CD14-positive monocyte (primary cell): ENCODE measurements at regions not wholly inside any gene's neighbourhood (a gene's known extent, or its start where the extent isn't known, plus 50 kb on each side); places are given as distances from the start of the nearest gene placed in this dataset.

Experiments used
- DNase-seq, 3 donors: peaks; one replicate each; pipeline ENCODE4 v3.0.0-alpha.2; 2011 to 2022
- H2AFZ ChIP-seq: 2 replicates; pipeline ENCODE4 v1.6.0; 2012; ENCODE audit warnings: mild to moderate bottlenecking, low read depth, low read length, inconsistent platforms; ENCODE audit not compliant: insufficient read depth, poor library complexity, severe bottlenecking
- H3K27ac ChIP-seq, 2 donors: 1 replicate in 1 of 2; 2 replicates in 1 of 2; pipeline ENCODE4 v1.5.1; 2012 to 2013; ENCODE audit warnings: low read length in 2 of 2, control low read depth in 1 of 2, inconsistent platforms in 1 of 2, low read depth in 1 of 2, mild to moderate bottlenecking in 1 of 2
- H3K27me3 ChIP-seq, 2 donors: one replicate each; pipeline versions ENCODE4 v1.6.0 to v1.6.1; 2011 to 2013; ENCODE audit warnings: low read length in 2 of 2; ENCODE audit not compliant: control insufficient read depth in 2 of 2, insufficient read depth in 2 of 2
- H3K36me3 ChIP-seq, 2 donors: replicated peaks in 1 of 2; 1 replicate in 1 of 2; 2 replicates in 1 of 2; pipeline versions ENCODE4 v1.5.1 to v1.6.1; 2012 to 2013; ENCODE audit warnings: low read length in 2 of 2, control low read depth in 1 of 2, inconsistent platforms in 1 of 2, mild to moderate bottlenecking in 1 of 2; ENCODE audit not compliant: insufficient read depth in 2 of 2, control insufficient read depth in 1 of 2
- H3K4me1 ChIP-seq, 2 donors: 1 replicate in 1 of 2; 2 replicates in 1 of 2; pipeline versions ENCODE4 v1.5.1 to v1.6.1; 2012 to 2013; ENCODE audit warnings: low read length in 2 of 2, control low read depth in 1 of 2, inconsistent platforms in 1 of 2, mild to moderate bottlenecking in 1 of 2, moderate library complexity in 1 of 2; ENCODE audit not compliant: insufficient read depth in 2 of 2, control insufficient read depth in 1 of 2
- H3K4me2 ChIP-seq: replicated peaks from 2 replicates; pipeline ENCODE3; 2012; ENCODE audit warnings: low read length, moderate library complexity, mild to moderate bottlenecking; ENCODE audit not compliant: poor library complexity, severe bottlenecking; ENCODE audit errors: extremely low read depth
- H3K4me3 ChIP-seq, 3 experiments: fragments of 200-600 bp in 1 of 3; sonication (generic) in 1 of 3; replicated peaks in 1 of 3; 1 replicate in 2 of 3; 2 replicates in 1 of 3; pipeline ENCODE4 v1.5.1; 2011 to 2013; ENCODE audit warnings: low read length in 3 of 3, mild to moderate bottlenecking in 3 of 3, control low read depth in 2 of 3, low read depth in 2 of 3, inconsistent platforms in 1 of 3, moderate library complexity in 1 of 3
- H3K79me2 ChIP-seq: 2 replicates; pipeline ENCODE4 v1.6.0; 2012; ENCODE audit warnings: mild to moderate bottlenecking, control low read depth, inconsistent platforms, low read length, moderate library complexity; ENCODE audit not compliant: insufficient read depth
- H3K9ac ChIP-seq: 2 replicates; pipeline ENCODE4 v1.6.0; 2017; ENCODE audit warnings: low read length, mild to moderate bottlenecking; ENCODE audit not compliant: insufficient read depth, poor library complexity, severe bottlenecking
- H3K9me3 ChIP-seq, 2 donors: replicated peaks in 1 of 2; 1 replicate in 1 of 2; 2 replicates in 1 of 2; pipeline versions ENCODE4 v1.5.1 to v1.6.1; 2012 to 2013; ENCODE audit warnings: low read length in 2 of 2, control low read depth in 1 of 2; ENCODE audit not compliant: control insufficient read depth in 1 of 2, insufficient read depth in 1 of 2
- H4K20me1 ChIP-seq: 2 replicates; pipeline ENCODE4 v1.6.0; 2012; ENCODE audit warnings: mild to moderate bottlenecking, low read length, control low read depth, moderate library complexity; ENCODE audit not compliant: insufficient read depth
- H3K27ac Mint-ChIP-seq, 7 donors: one replicate each; pipeline ENCODE4 v1.8.0; 2020; ENCODE audit warnings: mild to moderate bottlenecking in 7 of 7, mixed read lengths in 7 of 7, moderate library complexity in 6 of 7, inconsistent platforms in 2 of 7
- H3K27me3 Mint-ChIP-seq, 3 donors: one replicate each; pipeline ENCODE4 v1.8.0; 2021 to 2022; ENCODE audit warnings: low read depth in 3 of 3, mild to moderate bottlenecking in 3 of 3, mixed read lengths in 3 of 3, moderate library complexity in 3 of 3, inconsistent platforms in 1 of 3
- H3K36me3 Mint-ChIP-seq, 2 donors: one replicate each; pipeline ENCODE4 v1.8.0; 2020; ENCODE audit warnings: mixed read lengths in 2 of 2, inconsistent platforms in 1 of 2, mild to moderate bottlenecking in 1 of 2
- H3K4me1 Mint-ChIP-seq: one replicate; pipeline ENCODE4 v1.8.0; 2020; ENCODE audit warnings: mild to moderate bottlenecking, mixed read lengths
- H3K4me3 Mint-ChIP-seq, 2 donors: one replicate each; pipeline ENCODE4 v1.8.0; 2020; ENCODE audit warnings: mild to moderate bottlenecking in 2 of 2, mixed read lengths in 2 of 2, moderate library complexity in 1 of 2
- H3K9me3 Mint-ChIP-seq, 7 donors: one replicate each; pipeline ENCODE4 v1.8.0; 2020 to 2022; ENCODE audit warnings: mixed read lengths in 7 of 7, mild to moderate bottlenecking in 6 of 7, moderate library complexity in 6 of 7, inconsistent platforms in 2 of 7
- WGBS: methylation state at CpG from one replicate; pipeline ENCODE4 v1.1.5; 2013; ENCODE audit warnings: missing lambda C conversion rate; ENCODE audit not compliant: insufficient coverage; 5-methylcytosine and 5-hydroxymethylcytosine counted together
- intact Hi-C, 2 donors: fragments of 100-400 bp; cut with micrococcal nuclease; formaldehyde crosslinking; loops; one replicate each; pipeline versions ENCODE4 v1.15.0 to v1.15.1; 2023
- TF ChIP-seq, protein P1 (sequence below): fragments of 200-600 bp; IDR thresholded peaks from one replicate; pipeline ENCODE4 v1.8.0; 2022; ENCODE audit warnings: antibody characterized with exemption, mild to moderate bottlenecking

DNA sequence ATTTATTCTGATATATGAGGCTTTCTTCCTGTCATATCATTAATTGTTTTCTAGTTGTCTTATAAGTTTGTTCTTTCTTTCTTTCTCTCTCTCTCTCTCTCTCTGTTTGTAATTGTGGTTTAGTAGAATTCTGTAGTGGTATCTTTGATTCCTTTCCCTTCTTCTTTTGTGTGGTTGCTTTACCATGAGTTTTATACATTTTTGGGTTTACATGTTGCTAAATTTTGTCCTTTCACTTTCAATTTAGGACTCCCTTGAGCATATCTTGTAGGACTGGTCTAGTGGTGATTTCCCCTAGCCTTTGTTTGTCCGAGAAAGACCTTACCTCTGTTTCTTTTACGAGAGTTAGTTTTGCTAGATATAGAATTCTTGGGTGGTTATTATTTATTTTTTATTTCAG is 162.3 kb upstream of the CHRM3 start:
- Histone ChIP-seq H3K36me3 (no peaks in the 10 kb centered on the region), H2AFZ (no peak overlapping the region), H3K4me2 (no peak overlapping the region), H3K27me3 (no peaks in the 10 kb centered on the region), H3K9ac (no peak overlapping the region), H3K9me3 (peaks cover 22 to 30% of the 10 kb centered on the region in 2 donors), H4K20me1 (no peaks in the 10 kb centered on the region), H3K4me3 (no peak overlapping the region), H3K27ac (no peak overlapping the region), H3K79me2 (no peaks in the 10 kb centered on the region), H3K4me1 (no peaks in the 10 kb centered on the region)
- WGBS: 80% methylated on average over 1 of the region's 2 CpGs
- no peaks in the 10 kb centered on the region for H3K36me3 Mint-ChIP-seq
- H3K4me3 Mint-ChIP-seq: no peak overlapping the region
- peaks cover 20 to 36% (median 27%) of the 10 kb centered on the region in 7 donors for H3K9me3 Mint-ChIP-seq
- DNase-seq: no peak
- H3K4me1 Mint-ChIP-seq: no peaks in the 10 kb centered on the region
- TF ChIP-seq, protein P1, sequence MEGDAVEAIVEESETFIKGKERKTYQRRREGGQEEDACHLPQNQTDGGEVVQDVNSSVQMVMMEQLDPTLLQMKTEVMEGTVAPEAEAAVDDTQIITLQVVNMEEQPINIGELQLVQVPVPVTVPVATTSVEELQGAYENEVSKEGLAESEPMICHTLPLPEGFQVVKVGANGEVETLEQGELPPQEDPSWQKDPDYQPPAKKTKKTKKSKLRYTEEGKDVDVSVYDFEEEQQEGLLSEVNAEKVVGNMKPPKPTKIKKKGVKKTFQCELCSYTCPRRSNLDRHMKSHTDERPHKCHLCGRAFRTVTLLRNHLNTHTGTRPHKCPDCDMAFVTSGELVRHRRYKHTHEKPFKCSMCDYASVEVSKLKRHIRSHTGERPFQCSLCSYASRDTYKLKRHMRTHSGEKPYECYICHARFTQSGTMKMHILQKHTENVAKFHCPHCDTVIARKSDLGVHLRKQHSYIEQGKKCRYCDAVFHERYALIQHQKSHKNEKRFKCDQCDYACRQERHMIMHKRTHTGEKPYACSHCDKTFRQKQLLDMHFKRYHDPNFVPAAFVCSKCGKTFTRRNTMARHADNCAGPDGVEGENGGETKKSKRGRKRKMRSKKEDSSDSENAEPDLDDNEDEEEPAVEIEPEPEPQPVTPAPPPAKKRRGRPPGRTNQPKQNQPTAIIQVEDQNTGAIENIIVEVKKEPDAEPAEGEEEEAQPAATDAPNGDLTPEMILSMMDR: no peak
- intact Hi-C loops: no loop called here
- no peak overlapping the region for H3K27ac Mint-ChIP-seq
- no peaks in the 10 kb centered on the region for H3K27me3 Mint-ChIP-seq

- no peak overlapping the region for H3K4me3 Mint-ChIP-seq
- no peaks in the 10 kb centered on the region for H3K4me1 ChIP-seq
- no peaks in the 10 kb centered on the region for H3K36me3 Mint-ChIP-seq
- H3K36me3 ChIP-seq: no peaks in the 10 kb centered on the region
- H3K4me1 Mint-ChIP-seq: no peaks in the 10 kb centered on the region
- H3K27me3 ChIP-seq: no peaks in the 10 kb centered on the region
- no CpG with 5 or more reads among the region's 1 CpG for WGBS
- no peak overlapping the region for H3K9ac ChIP-seq
- H3K27ac Mint-ChIP-seq: no peak overlapping the region
- H3K4me2 ChIP-seq: no peak overlapping the region
- H2AFZ ChIP-seq: no peak overlapping the region
- DNase-seq: no peak
- H3K9me3 Mint-ChIP-seq: peaks cover 20 to 36% (median 27%) of the 10 kb centered on the region in 7 donors
- peaks cover 22 to 30% of the 10 kb centered on the region in 2 donors for H3K9me3 ChIP-seq
- no peak overlapping the region for H3K4me3 ChIP-seq
- H3K27ac ChIP-seq: no peak overlapping the region
- TF ChIP-seq, protein P1: no peak
- intact Hi-C loops: no loop called here
- no peaks in the 10 kb centered on the region for H3K79me2 ChIP-seq
- H4K20me1 ChIP-seq: no peaks in the 10 kb centered on the region
- H3K27me3 Mint-ChIP-seq: no peaks in the 10 kb centered on the region
Measured at GRCh38 chr1:239222999-239223398, 163.4 kb upstream of the CHRM3 start.
